Hippocampal formation (tissue), 2 donors: ENCODE measurements at regions not wholly inside any gene's neighbourhood (a gene's known extent, or its start where the extent isn't known, plus 50 kb on each side); places are given as distances from the start of the nearest gene placed in this dataset.
"Not testable (repeated sequence)": the region's sequence is repeated elsewhere in the genome, so short reads cannot be mapped to it uniquely, and the experiment has no call there.

Experiments
- DNase-seq, 2 donors: peaks; one replicate each; lab custom pipeline; 2025; lab: John Stamatoyannopoulos, UW

GRCh38 chr5:87786471-87786870 is 373.7 kb upstream of the CCNH start:
- DNase-seq, result no peak

- DNase-seq, result no peak
Observed at GRCh38 chr5:87785554-87786335, 373.0 kb upstream of the CCNH start.

GRCh38 chr5:87784879-87785495 is 372.3 kb upstream of the CCNH start:
- DNase-seq, result no peak

GRCh38 chr5:87784311-87784710 is 371.6 kb upstream of the CCNH start:
- no peak for DNase-seq

- no peak for DNase-seq
Observed at GRCh38 chr5:87782916-87783315, 370.2 kb upstream of the CCNH start.

GRCh38 chr5:87781976-87782375 is 369.2 kb upstream of the CCNH start:
- DNase-seq, result no peak

GRCh38 chr5:87780831-87781760 is 368.4 kb upstream of the CCNH start:
- peak; percentile 84 to 98 for DNase-seq

- no peak for DNase-seq
Observed at GRCh38 chr5:87778876-87779275, 366.1 kb upstream of the CCNH start.

- no peak for DNase-seq
Observed at GRCh38 chr5:87777877-87778276, 365.1 kb upstream of the CCNH start.

- no peak for DNase-seq
Observed at GRCh38 chr5:87776785-87777184, 364.1 kb upstream of the CCNH start.

GRCh38 chr5:87776302-87776701 is 363.6 kb upstream of the CCNH start:
- not testable (repeated sequence) for DNase-seq

- DNase-seq, result no peak
Observed at GRCh38 chr5:87775228-87775627, 362.5 kb upstream of the CCNH start.

GRCh38 chr5:87774804-87775203 is 362.1 kb upstream of the CCNH start:
- no peak for DNase-seq

- DNase-seq, result peak; percentile 54 to 76
Observed at GRCh38 chr5:87770601-87771121, 357.9 kb upstream of the CCNH start.

- no peak for DNase-seq
Observed at GRCh38 chr5:87770016-87770570, 357.4 kb upstream of the CCNH start.

GRCh38 chr5:87769157-87769556 is 356.4 kb upstream of the CCNH start:
- DNase-seq, result no peak

- no peak for DNase-seq
Observed at GRCh38 chr5:87768190-87768589, 355.5 kb upstream of the CCNH start.

- DNase-seq, result no peak
Observed at GRCh38 chr5:87765009-87765408, 352.3 kb upstream of the CCNH start.

- no peak for DNase-seq
Observed at GRCh38 chr5:87762631-87763030, 349.9 kb upstream of the CCNH start.

GRCh38 chr5:87756951-87757350 is 344.2 kb upstream of the CCNH start:
- no peak for DNase-seq

- DNase-seq, result no peak
Observed at GRCh38 chr5:87755360-87755759, 342.6 kb upstream of the CCNH start.
